NCI-H2227 (cell line): ENCODE measurements at regions not wholly inside any gene's neighbourhood (a gene's known extent, or its start where the extent isn't known, plus 50 kb on each side); places are given as distances from the start of the nearest gene placed in this dataset.
"Not testable (repeated sequence)": the region's sequence is repeated elsewhere in the genome, so short reads cannot be mapped to it uniquely, and the experiment has no call there.

Experiments
- DNase-seq: peaks from one replicate; lab custom pipeline; 2025; ENCODE audit not compliant: unreplicated experiment; lab: John Stamatoyannopoulos, UW

- peak; percentile 98 for DNase-seq
Observed at GRCh38 chr7:66413379-66414114, 208.4 kb downstream of the TPST1 start.

GRCh38 chr7:66415659-66416265 lies 210.6 kb downstream of the TPST1 start:
- no peak for DNase-seq

- DNase-seq = no peak
Observed at GRCh38 chr7:66418537-66418936, 210.1 kb upstream of the KCTD7 start.

- DNase-seq = no peak
Observed at GRCh38 chr7:66419210-66419609, 209.5 kb upstream of the KCTD7 start.

- DNase-seq = no peak
Observed at GRCh38 chr7:66421830-66422475, 206.7 kb upstream of the KCTD7 start.

- no peak for DNase-seq
Observed at GRCh38 chr7:66423729-66424128, 205.0 kb upstream of the KCTD7 start.

GRCh38 chr7:66426332-66426731 lies 202.3 kb upstream of the KCTD7 start:
- DNase-seq = no peak

- DNase-seq = no peak
Observed at GRCh38 chr7:66426996-66427395, 201.7 kb upstream of the KCTD7 start.

- no peak for DNase-seq
Observed at GRCh38 chr7:66427956-66428355, 200.7 kb upstream of the KCTD7 start.

- no peak for DNase-seq
Observed at GRCh38 chr7:66429498-66430163, 199.1 kb upstream of the KCTD7 start.

GRCh38 chr7:66430164-66430545 lies 198.5 kb upstream of the KCTD7 start:
- DNase-seq = no peak

GRCh38 chr7:66438703-66439405 lies 189.8 kb upstream of the KCTD7 start:
- DNase-seq = not testable (repeated sequence)

GRCh38 chr7:66442385-66442784 lies 186.3 kb upstream of the KCTD7 start:
- DNase-seq = no peak

GRCh38 chr7:66443946-66444345 lies 184.7 kb upstream of the KCTD7 start:
- no peak for DNase-seq

- DNase-seq = not testable (repeated sequence)
Observed at GRCh38 chr7:66447007-66447406, 181.7 kb upstream of the KCTD7 start.

- DNase-seq = not testable (repeated sequence)
Observed at GRCh38 chr7:66450814-66451213, 177.9 kb upstream of the KCTD7 start.

- DNase-seq = not testable (repeated sequence)
Observed at GRCh38 chr7:66451713-66452112, 177.0 kb upstream of the KCTD7 start.

GRCh38 chr7:66452165-66452564 lies 176.5 kb upstream of the KCTD7 start:
- no peak for DNase-seq

GRCh38 chr7:66453340-66453739 lies 175.3 kb upstream of the KCTD7 start:
- DNase-seq = peak; percentile 7

- DNase-seq = no peak
Observed at GRCh38 chr7:66454600-66455225, 174.0 kb upstream of the KCTD7 start.

- DNase-seq = not testable (repeated sequence)
Observed at GRCh38 chr7:66455432-66455831, 173.2 kb upstream of the KCTD7 start.
